NT2/D1 (cell line): ENCODE measurements at regions not wholly inside any gene's neighbourhood (a gene's known extent, or its start where the extent isn't known, plus 50 kb on each side); places are given as distances from the start of the nearest gene placed in this dataset.

Experiments
- DNase-seq: peaks from one replicate; pipeline ENCODE4 v3.0.0-alpha.2; 2011; ENCODE audit warnings: low read depth, low spot score
- H3K27me3 ChIP-seq: 2 replicates; pipeline ENCODE4 v1.6.0; 2011; ENCODE audit warnings: mild to moderate bottlenecking; ENCODE audit not compliant: insufficient read length, insufficient read depth
- H3K36me3 ChIP-seq: 2 replicates; pipeline ENCODE4 v1.6.1; 2011; ENCODE audit warnings: mild to moderate bottlenecking, low read length, mixed read lengths; ENCODE audit not compliant: insufficient read depth, insufficient read length
- H3K4me1 ChIP-seq: 2 replicates; pipeline ENCODE4 v1.5.1; 2011; ENCODE audit not compliant: insufficient read depth, insufficient read length
- H3K4me3 ChIP-seq: 2 replicates; pipeline ENCODE4 v1.5.1; 2011; ENCODE audit warnings: low read depth; ENCODE audit not compliant: insufficient read length
- H3K9ac ChIP-seq: 2 replicates; pipeline ENCODE4 v1.6.0; 2011; ENCODE audit warnings: low read depth; ENCODE audit not compliant: insufficient read length
- H3K9me3 ChIP-seq: 2 replicates; pipeline ENCODE4 v1.5.1; 2011; ENCODE audit warnings: mild to moderate bottlenecking, low read length; ENCODE audit not compliant: insufficient read depth
- SUZ12 ChIP-seq: IDR thresholded peaks from 2 replicates; pipeline ENCODE4 v1.6.1; 2011; ENCODE audit not compliant: insufficient read length, insufficient read depth; ENCODE audit errors: extremely low read depth
- YY1 ChIP-seq: IDR thresholded peaks from 2 replicates; pipeline ENCODE4 v1.6.1; 2011; ENCODE audit not compliant: insufficient read length, insufficient read depth
- ZNF274 ChIP-seq: IDR thresholded peaks from 2 replicates; pipeline ENCODE4 v1.6.1; 2011; ENCODE audit warnings: mild to moderate bottlenecking, low read depth, low read length

DNA sequence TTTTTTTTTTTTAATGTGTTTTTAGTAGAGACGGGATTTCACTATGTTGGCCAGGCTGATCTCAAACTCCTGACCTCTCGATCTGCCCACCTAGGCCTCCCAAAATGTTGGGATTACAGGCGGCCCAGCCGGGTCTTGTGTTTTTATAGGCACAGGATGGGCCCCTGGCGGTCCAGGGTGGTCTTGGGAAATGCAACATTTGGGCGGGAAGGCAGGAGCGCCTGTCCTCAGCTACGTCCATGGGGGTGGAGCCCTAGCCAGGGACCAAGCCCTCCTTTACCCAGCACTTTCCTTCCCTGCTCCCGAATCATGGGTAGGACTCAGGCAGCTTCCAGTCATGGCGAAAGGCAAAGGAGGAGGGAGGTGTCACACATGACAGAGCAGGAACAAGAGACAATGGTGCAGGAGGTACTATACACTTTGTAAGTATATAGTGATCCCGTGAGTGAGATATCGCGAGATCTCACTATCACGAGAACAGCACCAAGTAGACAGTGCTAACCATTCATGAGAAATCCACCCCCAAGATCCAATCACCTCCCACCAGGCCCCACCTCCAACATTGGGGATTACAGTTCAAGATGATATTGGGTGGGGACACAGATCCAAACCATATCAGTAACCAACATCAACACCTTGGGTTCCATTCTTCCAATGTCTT, 226.7 kb upstream of the WSCD1 start:
- TF ChIP-seq YY1 (no peak), SUZ12 (no peak), ZNF274 (no peak)
- no peaks in the 10 kb centered on the region for H3K36me3 ChIP-seq

DNA sequence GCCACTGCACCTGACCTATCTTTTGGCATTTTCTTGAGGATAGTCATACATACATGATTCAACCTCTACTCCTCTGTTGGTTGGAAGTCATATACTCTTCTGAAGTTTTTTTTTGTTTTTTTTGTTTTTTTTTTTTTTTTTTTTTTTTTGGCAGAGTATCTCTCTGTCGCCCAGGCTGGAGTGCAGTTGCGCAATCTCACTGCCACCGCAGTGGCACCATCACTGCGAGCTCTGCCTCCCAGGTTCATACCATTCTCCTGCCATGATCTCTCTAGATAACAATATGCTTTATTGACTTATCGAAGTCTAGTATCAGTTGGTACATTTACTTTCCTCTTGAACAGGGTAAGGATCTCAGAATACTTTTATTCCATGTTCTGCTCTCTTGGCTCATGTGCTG, 224.2 kb upstream of the WSCD1 start:
- H3K27me3 ChIP-seq: no peaks in the 10 kb centered on the region
- DNase-seq: no peak

More for the DNA sequence above, 226.7 kb upstream of the WSCD1 start:
- no peaks in the 10 kb centered on the region for H3K27me3 ChIP-seq
- H3K4me3 ChIP-seq: no peak overlapping the region
- peaks cover 3% of the 10 kb centered on the region for H3K4me1 ChIP-seq
- no peaks in the 10 kb centered on the region for H3K9me3 ChIP-seq
- H3K9ac ChIP-seq: no peak overlapping the region
- DNase-seq: no peak

DNA sequence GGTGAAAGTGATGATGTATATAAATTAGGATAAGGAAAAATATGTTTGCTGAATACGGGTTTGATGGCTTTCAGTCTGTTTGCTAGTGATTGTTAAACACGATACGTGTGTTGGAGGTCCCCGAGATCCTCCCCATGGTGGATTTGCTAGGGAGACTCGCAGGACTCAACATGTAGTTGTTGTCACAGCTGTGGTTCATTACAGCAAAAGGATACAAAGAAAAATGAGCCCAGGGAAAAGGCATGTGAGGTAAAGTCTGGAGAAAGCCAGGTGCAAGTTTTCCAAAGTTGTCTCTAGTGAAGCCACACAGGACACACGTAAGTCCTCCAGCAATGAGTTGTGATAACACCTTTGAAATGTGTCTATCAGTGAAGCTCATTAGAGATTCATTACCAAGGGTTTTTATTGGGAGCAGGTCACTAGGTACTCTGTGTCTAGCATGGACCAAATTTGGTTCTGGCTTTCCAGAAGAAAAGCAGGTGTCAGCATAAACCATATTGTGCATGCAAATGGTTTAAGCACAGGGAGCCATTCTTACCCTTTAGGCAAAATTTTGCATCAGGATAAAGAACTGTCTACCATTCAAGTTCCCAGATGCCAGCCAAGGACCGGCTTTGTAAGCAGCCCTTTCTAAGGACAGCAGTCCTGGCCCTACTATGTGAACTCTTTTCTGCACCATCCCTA, 215.2 kb upstream of the WSCD1 start:
- no peaks in the 10 kb centered on the region for H3K36me3 ChIP-seq
- H3K4me1 ChIP-seq: no peaks in the 10 kb centered on the region
- H3K4me3 ChIP-seq: no peak overlapping the region
- no peaks in the 10 kb centered on the region for H3K9me3 ChIP-seq
- TF ChIP-seq SUZ12: no peak
- no peak for TF ChIP-seq YY1
- no peak for TF ChIP-seq ZNF274
- DNase-seq: no peak
- H3K9ac ChIP-seq: no peak overlapping the region
- no peaks in the 10 kb centered on the region for H3K27me3 ChIP-seq

More for the DNA sequence above, 224.2 kb upstream of the WSCD1 start:
- Histone ChIP-seq H3K9ac (no peak overlapping the region), H3K4me3 (no peak overlapping the region), H3K9me3 (no peaks in the 10 kb centered on the region), H3K36me3 (no peaks in the 10 kb centered on the region), H3K4me1 (no peaks in the 10 kb centered on the region)
- TF ChIP-seq ZNF274: no peak

DNA sequence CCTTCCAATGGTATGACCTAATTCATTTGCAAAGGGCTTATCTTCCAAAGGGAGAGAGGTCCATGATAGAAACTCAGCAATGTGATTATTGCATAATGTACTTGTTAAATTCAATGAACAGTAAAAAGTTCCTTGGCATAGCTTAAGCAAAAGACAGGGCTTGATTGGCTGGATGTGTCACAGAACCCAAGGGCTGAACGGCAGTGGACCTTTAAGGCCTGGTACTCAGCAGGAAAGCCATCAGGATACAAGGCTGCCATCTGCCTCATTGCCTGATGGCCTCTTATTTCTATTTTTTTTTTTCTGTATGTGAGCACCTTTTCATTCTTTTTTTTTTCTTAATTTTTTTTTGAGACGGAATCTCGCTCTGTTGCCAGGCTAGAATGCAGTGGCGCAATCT, 208.9 kb upstream of the WSCD1 start:
- H3K4me3 ChIP-seq: no peak overlapping the region
- H3K27me3 ChIP-seq: no peaks in the 10 kb centered on the region
- no peaks in the 10 kb centered on the region for H3K9me3 ChIP-seq
- H3K4me1 ChIP-seq: no peaks in the 10 kb centered on the region
- no peak overlapping the region for H3K9ac ChIP-seq
- no peak for DNase-seq
- TF ChIP-seq ZNF274 (no peak), YY1 (no peak), SUZ12 (no peak)
- H3K36me3 ChIP-seq: no peaks in the 10 kb centered on the region

DNA sequence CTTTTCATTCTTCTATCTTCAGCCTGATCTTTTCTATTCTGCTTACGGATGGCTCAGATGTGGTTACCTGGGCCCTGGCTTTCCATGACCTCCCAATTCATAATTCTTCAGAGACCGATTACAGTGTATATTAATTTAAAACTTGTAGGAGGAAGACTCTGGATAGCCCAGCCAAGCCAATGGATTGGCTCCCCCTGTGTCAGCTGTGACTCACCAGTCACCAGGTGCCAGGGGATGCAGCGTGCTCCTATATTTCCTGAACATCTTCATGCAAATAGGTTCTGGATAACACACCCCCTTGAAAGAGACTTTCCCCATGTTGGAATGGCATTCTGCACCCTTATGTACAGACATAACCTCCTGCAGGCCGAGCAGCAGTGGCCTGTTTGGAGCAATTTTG, 208.3 kb upstream of the WSCD1 start:
- TF ChIP-seq ZNF274 (no peak), SUZ12 (no peak), YY1 (no peak)
- Histone ChIP-seq H3K36me3 (no peaks in the 10 kb centered on the region), H3K27me3 (no peaks in the 10 kb centered on the region), H3K9me3 (no peaks in the 10 kb centered on the region), H3K9ac (no peak overlapping the region), H3K4me3 (no peak overlapping the region), H3K4me1 (no peaks in the 10 kb centered on the region)
- no peak for DNase-seq

DNA sequence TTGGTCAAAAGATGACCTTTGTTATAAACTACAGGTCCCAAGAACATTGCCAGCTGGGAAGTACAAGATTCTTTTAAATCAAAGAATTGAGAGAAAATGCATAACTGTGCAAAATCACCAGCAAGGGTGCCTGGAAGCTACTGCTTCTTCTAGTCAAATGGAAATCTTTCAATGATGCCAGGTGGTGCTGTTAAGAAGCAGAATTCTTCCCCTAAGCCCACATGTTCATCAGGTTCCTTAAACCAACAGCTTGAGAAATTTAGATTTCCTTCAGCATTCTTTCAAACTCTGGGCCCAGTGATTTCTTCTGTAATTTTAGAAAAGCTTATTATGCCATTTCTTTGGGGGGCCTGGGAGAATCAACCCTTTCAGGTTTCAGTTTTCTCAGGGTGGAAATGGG, 207.8 kb upstream of the WSCD1 start:
- Histone ChIP-seq H3K9me3 (no peaks in the 10 kb centered on the region), H3K4me3 (no peak overlapping the region), H3K4me1 (no peaks in the 10 kb centered on the region), H3K27me3 (no peaks in the 10 kb centered on the region), H3K9ac (no peak overlapping the region), H3K36me3 (no peaks in the 10 kb centered on the region)
- TF ChIP-seq ZNF274 (no peak), YY1 (no peak), SUZ12 (no peak)
- no peak for DNase-seq

DNA sequence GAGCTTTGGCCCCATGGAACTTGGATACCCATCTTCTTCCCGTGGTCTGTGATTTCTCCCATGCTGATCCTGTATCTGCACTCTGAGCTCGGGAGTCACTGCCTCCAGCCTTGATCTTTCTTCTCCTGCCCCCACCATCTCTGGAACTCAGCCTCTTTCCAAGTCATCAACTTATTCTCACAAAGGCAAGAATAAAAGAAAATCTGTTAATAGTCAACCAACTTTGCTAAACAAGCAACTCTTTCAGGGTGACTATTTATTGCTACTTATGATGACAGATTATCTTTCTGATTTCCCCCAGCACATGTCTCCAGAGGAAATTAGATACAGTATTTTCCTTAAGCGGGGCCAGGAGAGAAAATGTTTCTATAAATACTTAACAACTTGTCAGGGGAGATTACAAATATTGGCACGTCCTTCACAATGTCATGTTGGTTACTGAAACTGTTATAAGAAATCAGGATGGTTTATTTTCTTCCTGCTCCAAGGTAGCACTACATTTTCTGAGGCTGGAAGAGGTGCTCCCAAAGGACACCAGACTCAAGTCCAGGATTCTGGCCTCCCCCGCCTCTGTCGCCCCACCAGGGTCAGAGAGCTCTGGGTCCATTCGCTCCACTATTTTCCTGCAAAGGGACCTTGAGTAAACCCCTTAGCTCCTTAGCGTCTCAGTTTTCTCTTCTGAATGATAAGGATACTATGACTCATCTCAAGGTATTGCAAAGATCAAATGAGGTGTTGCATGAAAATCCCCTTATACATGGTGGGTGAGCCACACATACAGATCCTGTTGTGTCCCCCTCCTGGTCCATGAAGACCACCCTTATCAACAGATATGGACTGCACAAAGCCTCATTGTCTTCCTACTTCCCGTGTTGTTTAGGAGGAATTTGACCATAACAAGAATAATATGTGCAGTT, 205.2 kb upstream of the WSCD1 start:
- TF ChIP-seq ZNF274 (no peak), SUZ12 (no peak), YY1 (no peak)
- H3K9ac ChIP-seq: no peak overlapping the region
- H3K36me3 ChIP-seq: no peaks in the 10 kb centered on the region
- H3K27me3 ChIP-seq: no peaks in the 10 kb centered on the region
- H3K9me3 ChIP-seq: no peaks in the 10 kb centered on the region
- no peak overlapping the region for H3K4me3 ChIP-seq
- H3K4me1 ChIP-seq: no peaks in the 10 kb centered on the region
- DNase-seq: no peak
